Aorta (tissue), 5 donors: ENCODE measurements at regions not wholly inside any gene's neighbourhood (a gene's known extent, or its start where the extent isn't known, plus 50 kb on each side); places are given as distances from the start of the nearest gene placed in this dataset.
A peak's percentile ranks its signal among the peaks of the same experiment; 100 is the strongest.

Experiments
- ATAC-seq: fragments of 200-7000 bp; cut with Tn5 transposase; one replicate; pipeline ENCODE4 v1.9.1; 2022; ENCODE audit warnings: moderate library complexity; ENCODE audit not compliant: low FRiP score
- DNase-seq, 2 donors: peaks; one replicate each; pipeline ENCODE4 v3.0.0-alpha.2; 2020
- H3K27ac ChIP-seq, 2 donors: one replicate each; pipeline ENCODE4 v1.5.1; 2013; ENCODE audit warnings: low read length in 2 of 2, mild to moderate bottlenecking in 2 of 2, moderate library complexity in 2 of 2, control low read depth in 1 of 2, inconsistent platforms in 1 of 2, low read depth in 1 of 2
- H3K27me3 ChIP-seq, 2 donors: one replicate each; pipeline ENCODE4 v1.6.1; 2013; ENCODE audit warnings: control low read depth in 1 of 2, low read length in 1 of 2, mild to moderate bottlenecking in 1 of 2, moderate library complexity in 1 of 2; ENCODE audit not compliant: insufficient read depth in 2 of 2, control insufficient read depth in 1 of 2
- H3K36me3 ChIP-seq, 2 donors: one replicate each; pipeline ENCODE4 v1.6.1; 2013; ENCODE audit warnings: control low read depth in 1 of 2, low read length in 1 of 2, mild to moderate bottlenecking in 1 of 2; ENCODE audit not compliant: insufficient read depth in 2 of 2, control insufficient read depth in 1 of 2
- H3K4me1 ChIP-seq, 2 donors: one replicate each; pipeline ENCODE4 v1.6.1; 2013; ENCODE audit warnings: low read length in 2 of 2, control low read depth in 1 of 2, mild to moderate bottlenecking in 1 of 2, moderate library complexity in 1 of 2; ENCODE audit not compliant: insufficient read depth in 2 of 2, control insufficient read depth in 1 of 2
- H3K4me3 ChIP-seq, 2 donors: one replicate each; pipeline ENCODE4 v1.5.1; 2013; ENCODE audit warnings: low read length in 2 of 2, control low read depth in 1 of 2, mild to moderate bottlenecking in 1 of 2
- H3K9me3 ChIP-seq: one replicate; pipeline ENCODE4 v1.6.1; 2013; ENCODE audit warnings: mild to moderate bottlenecking, low read length; ENCODE audit not compliant: control insufficient read depth
- WGBS, 2 donors: extraction: QIAGEN DNeasy Blood & Tissue Kit; methylation state at CpG; one replicate each; pipeline ENCODE4 v1.1.7; 2013; 5-methylcytosine and 5-hydroxymethylcytosine counted together
- intact Hi-C, 2 donors: fragments of 100-400 bp; cut with DNase I; formaldehyde crosslinking; loops; one replicate each; pipeline versions ENCODE4 v1.14.2 to v1.15.0; 2022
- donor health status: healthy with polysubstance abuse.
- donor health status: Bipolar disorder and iron deficiency.
- donor health status: DM: no; HTN: no; CAD: no.
- donor health status: DM: no; HTN: no; CAD: no.
- donor health status: DM: yes; HTN: yes; CAD: no.

DNA sequence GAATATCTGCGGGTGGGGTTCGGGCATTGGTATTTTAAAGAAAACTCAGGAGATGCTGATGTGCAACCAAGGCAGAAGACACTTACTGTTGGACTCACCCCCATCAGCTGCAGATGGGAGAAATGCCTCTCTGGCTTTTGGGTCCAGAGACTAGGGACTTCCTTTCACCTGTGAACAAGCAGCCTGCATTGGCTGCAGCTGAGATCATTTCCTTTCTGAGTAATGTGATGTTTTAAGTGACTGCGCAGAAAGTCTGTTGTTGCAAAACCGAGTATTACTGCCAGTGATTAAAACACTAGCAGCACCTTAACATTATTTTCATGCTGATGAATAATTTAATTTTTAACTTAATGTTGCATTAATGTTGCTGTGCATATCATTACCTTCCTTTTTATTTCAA lies 143.0 kb downstream of the TSN start:
- H3K4me3 ChIP-seq = no peak overlapping the region
- no peak overlapping the region for H3K27ac ChIP-seq
- ATAC-seq (no peak), DNase-seq (no peak)
- 65% methylated on average over 4 of the region's 4 CpGs for WGBS, 2 donors
- intact Hi-C loops = no loop called here
- no peaks in the 10 kb centered on the region for H3K4me1 ChIP-seq
- H3K9me3 ChIP-seq = no peaks in the 10 kb centered on the region
- no peaks in the 10 kb centered on the region for H3K36me3 ChIP-seq
- no peaks in the 10 kb centered on the region for H3K27me3 ChIP-seq

DNA sequence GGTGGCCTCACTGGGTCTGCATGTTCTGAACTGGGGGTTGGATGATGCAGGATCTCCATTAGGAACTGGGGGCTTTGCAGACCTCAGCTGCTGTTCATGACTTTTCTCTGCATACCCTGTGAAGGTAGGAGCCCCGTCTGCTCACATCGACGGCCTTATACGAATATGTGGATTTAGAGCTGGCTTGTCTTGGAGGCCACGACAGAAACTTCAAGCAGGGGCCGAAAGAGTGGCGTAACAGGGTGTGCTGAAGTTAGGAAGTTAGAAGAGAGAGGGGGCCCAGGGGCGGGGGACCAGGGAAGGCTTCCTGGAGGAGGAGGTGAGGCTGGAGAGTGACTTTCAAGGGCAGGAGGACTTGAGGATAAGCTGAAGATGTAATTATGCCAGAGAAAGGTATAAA lies 144.9 kb downstream of the TSN start:
- H3K4me3 ChIP-seq = no peak overlapping the region
- H3K4me1 ChIP-seq = no peaks in the 10 kb centered on the region
- intact Hi-C loops = no loop called here
- no peak overlapping the region for H3K27ac ChIP-seq
- H3K9me3 ChIP-seq = no peaks in the 10 kb centered on the region
- no peaks in the 10 kb centered on the region for H3K27me3 ChIP-seq
- DNase-seq (no peak), ATAC-seq (no peak)
- whole genome bisulfite sequencing, 2 donors = 91 to 94% methylated on average over 8 of the region's 8 CpGs
- no peaks in the 10 kb centered on the region for H3K36me3 ChIP-seq

DNA sequence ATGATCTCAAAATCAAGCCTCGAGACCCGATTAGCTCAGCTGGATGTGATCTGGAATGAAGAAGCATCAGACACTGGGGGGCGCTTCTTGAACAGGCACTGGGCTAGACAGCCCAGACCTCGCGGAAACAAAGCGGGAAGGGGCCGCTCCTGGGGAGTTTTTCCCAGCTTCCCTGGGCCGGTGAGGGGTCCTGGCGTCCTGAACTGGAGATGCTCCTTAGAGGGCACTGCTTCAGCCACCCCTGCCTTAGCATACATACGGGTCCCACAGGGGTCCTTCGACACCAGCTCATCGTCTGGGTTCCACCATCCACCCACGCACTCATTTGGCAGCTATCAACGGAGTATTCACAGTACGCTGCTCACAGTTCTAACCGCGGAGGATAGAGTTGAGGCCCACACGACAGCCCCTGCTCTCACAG lies 146.7 kb downstream of the TSN start:
- no peaks in the 10 kb centered on the region for H3K4me1 ChIP-seq
- no peak overlapping the region for H3K27ac ChIP-seq
- peaks cover 2% of the 10 kb centered on the region for H3K9me3 ChIP-seq
- DNase-seq (peak in 1 of 2 donors; percentile 72), ATAC-seq (no peak)
- 83 to 86% methylated on average over 18 of the region's 18 CpGs for WGBS, 2 donors
- H3K4me3 ChIP-seq = no peak overlapping the region
- H3K36me3 ChIP-seq = no peaks in the 10 kb centered on the region
- no peaks in the 10 kb centered on the region for H3K27me3 ChIP-seq
- intact Hi-C loops = no loop called here

DNA sequence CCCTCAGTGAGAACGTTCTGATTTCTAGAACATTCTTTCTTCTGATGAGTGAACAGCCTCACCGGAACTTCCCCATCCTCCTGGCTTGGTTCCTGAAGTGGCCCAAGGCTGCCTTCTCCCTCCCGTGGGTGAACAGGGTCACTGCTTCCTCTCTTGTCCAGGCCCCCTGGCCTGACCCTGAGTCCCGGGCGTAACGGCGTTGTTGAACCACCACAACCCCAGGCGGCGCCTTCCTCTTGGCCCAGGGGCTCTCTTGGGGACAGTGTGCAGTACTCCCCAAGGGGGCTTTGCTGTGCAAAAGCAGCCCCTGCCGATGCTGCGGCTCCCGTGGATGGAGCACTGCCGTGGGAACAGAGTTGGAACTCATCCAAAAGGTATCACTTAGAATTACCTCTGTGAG lies 147.2 kb downstream of the TSN start:
- no peaks in the 10 kb centered on the region for H3K4me1 ChIP-seq
- no peak overlapping the region for H3K4me3 ChIP-seq
- H3K36me3 ChIP-seq = no peaks in the 10 kb centered on the region
- H3K9me3 ChIP-seq = peaks cover 2% of the 10 kb centered on the region
- DNase-seq = peak in 1 of 2 donors; percentile 70
- intact Hi-C loops = no loop called here
- no peak for ATAC-seq
- WGBS, 2 donors = 57 to 60% methylated on average over 13 of the region's 13 CpGs
- no peaks in the 10 kb centered on the region for H3K27me3 ChIP-seq
- H3K27ac ChIP-seq = no peak overlapping the region

DNA sequence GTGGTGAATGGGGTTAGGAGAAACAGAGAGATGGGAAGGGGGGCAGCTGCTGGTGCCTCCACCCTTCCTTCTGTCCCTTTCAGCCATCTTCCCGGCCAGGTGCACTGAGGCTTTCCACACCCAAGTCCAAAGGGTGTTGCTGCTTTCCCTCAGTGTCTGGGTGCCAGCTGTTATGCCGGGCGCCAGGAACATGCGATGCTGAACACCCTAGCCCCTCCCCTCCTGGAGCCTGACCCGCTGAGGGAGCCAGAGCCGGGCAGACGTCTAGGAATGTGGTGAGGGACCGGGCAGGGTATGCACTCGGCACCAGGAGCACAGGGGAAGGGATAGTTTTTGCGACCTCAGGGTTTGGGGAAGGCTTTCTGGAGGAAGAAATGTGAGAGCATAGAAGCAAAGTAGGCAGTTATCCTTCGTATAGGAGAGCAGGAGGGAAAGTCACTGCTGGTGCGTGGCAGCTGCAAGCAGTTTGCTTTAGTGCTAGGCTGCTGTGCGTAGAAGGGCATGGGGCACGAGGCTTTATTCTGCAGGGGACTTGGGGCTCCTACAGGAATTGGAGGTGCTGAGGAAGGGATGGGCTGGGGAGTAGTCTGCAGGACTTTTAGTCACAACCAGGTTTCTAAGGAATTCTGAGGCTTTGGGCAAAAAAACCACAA lies 147.7 kb downstream of the TSN start:
- Histone ChIP-seq H3K36me3 (no peaks in the 10 kb centered on the region), H3K27ac (no peak overlapping the region), H3K4me3 (no peak overlapping the region), H3K9me3 (peaks cover 2% of the 10 kb centered on the region), H3K27me3 (no peaks in the 10 kb centered on the region), H3K4me1 (no peaks in the 10 kb centered on the region)
- ATAC-seq (no peak), DNase-seq (peak in 1 of 2 donors; percentile 73)
- 10 to 11% methylated on average over 14 of the region's 14 CpGs for WGBS, 2 donors
- intact Hi-C loops = no loop called here

DNA sequence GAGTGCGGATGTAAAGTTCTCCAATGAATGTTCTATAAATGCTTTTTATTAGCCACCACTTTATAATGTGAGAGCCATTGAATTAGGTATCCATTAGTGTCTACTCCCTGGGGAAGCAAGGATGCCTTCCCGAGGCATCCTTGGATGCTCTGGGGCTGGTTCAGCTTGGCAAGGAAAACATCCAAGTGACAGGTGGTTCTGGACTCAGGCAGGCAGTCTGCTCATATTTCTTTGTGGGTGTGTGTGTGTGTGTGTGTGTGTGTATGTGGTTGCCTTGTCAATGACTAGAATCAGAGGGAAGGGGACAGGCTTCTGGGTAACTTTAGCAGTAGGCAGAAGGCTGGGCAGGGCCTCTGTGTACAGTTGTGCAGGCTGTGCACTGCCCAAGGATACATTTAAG lies 149.2 kb downstream of the TSN start:
- peaks cover 2% of the 10 kb centered on the region for H3K9me3 ChIP-seq
- H3K36me3 ChIP-seq = no peaks in the 10 kb centered on the region
- no peak overlapping the region for H3K4me3 ChIP-seq
- H3K27me3 ChIP-seq = no peaks in the 10 kb centered on the region
- H3K4me1 ChIP-seq = no peaks in the 10 kb centered on the region
- H3K27ac ChIP-seq = no peak overlapping the region
- WGBS, 2 donors = 96 to 100% methylated on average over 2 of the region's 2 CpGs
- intact Hi-C loops = no loop called here
- DNase-seq (no peak), ATAC-seq (no peak)

DNA sequence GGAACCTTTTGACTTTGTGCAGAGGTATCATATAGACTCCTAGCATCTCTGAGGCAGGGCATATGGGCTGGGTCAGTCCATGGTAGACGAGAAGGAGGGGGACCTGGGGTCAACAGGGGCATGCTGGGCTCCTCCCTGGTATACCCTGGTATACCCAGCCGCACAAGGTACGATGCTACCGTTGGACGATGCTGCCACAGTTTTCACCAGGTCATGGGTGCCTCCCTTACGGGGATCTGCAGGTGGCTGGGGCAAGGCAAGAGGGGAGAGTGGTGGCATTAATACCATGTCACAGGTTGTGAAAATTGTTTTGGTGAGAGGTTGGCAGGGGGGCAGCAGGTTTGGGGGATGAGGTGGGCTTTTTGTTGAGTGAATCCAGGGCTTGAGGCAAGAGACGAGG lies 149.8 kb downstream of the TSN start:
- Histone ChIP-seq H3K4me3 (no peak overlapping the region), H3K4me1 (no peaks in the 10 kb centered on the region), H3K27ac (no peak overlapping the region), H3K27me3 (no peaks in the 10 kb centered on the region), H3K9me3 (peaks cover 2% of the 10 kb centered on the region), H3K36me3 (no peaks in the 10 kb centered on the region)
- 93 to 99% methylated on average over 7 of the region's 7 CpGs for WGBS, 2 donors
- ATAC-seq = no peak
- no peak for DNase-seq
- intact Hi-C loops = no loop called here

DNA sequence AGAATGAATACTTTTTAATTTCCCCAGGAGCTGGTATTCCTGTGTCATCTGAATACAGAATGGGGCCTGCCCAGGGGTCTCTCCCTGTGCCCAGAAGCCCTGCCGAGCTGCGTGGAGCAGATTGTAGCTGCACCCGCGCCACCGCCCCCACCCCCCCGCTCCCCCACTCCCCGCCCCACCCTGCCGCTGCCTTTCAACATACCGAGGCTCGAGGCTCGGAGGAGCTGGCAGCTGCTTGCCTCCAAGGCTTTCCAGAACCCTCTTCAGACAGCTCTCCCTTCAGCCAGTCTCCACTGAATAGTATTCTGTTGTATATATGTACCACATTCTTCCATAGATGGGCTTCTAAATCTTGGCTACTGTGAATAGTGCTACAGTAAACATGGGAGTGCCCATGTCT lies 150.7 kb downstream of the TSN start:
- H3K4me3 ChIP-seq = no peak overlapping the region
- intact Hi-C loops = no loop called here
- no peaks in the 10 kb centered on the region for H3K36me3 ChIP-seq
- no peaks in the 10 kb centered on the region for H3K27me3 ChIP-seq
- no peaks in the 10 kb centered on the region for H3K4me1 ChIP-seq
- ATAC-seq = no peak
- H3K27ac ChIP-seq = no peak overlapping the region
- WGBS, 2 donors = 80 to 84% methylated on average over 11 of the region's 11 CpGs
- H3K9me3 ChIP-seq = peaks cover 2% of the 10 kb centered on the region
- no peak for DNase-seq

DNA sequence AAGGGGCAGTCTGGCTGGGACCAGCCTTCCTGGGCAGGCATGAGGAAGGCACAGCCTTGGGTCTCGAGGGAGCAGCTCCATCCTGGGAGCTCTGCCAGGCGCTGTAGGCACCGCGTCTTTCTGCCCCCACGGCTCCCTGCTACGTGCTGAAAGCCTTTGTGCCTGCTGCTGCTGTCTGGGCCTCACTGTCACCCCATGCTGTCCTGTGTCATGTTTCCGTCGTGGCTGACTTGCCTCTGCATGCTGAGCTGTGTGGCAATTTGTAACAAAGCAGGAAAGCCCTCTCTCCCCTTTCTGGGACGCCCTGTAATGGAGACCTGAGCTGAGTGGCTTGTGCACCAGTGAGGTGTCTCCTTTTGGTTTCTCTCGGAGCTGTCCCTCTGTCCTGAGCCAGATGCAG lies 152.5 kb downstream of the TSN start:
- Histone ChIP-seq H3K27ac (no peak overlapping the region), H3K9me3 (peaks cover 2% of the 10 kb centered on the region), H3K27me3 (no peaks in the 10 kb centered on the region), H3K4me1 (no peaks in the 10 kb centered on the region), H3K4me3 (no peak overlapping the region), H3K36me3 (no peaks in the 10 kb centered on the region)
- no peak for ATAC-seq
- WGBS, 2 donors = 15 to 21% methylated on average over 10 of the region's 10 CpGs
- DNase-seq = no peak
- intact Hi-C loops = no loop called here
